ENCODE measurements at regions not wholly inside any gene's neighbourhood (a gene's known extent, or its start where the extent isn't known, plus 50 kb on each side); places are given as distances from the start of the nearest gene placed in this dataset.

DNA sequence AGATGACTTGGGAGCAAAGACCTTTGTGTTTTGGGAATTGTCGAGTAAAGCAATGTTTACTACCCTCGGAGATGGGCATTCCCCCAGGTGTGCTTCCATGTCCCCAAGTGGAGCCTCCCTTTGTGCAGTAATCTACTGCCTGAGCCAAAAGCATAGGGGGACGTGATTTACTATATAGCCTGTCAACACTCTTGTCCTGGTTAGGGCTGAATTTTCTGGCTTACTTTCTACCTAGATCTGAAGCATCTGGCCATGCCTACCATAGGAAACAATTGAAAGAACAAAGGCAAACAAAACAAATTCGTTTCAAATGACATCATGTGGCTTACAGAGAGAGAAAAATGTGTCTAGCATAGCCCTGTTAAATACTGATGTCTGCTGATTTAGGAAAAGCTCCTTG lies 350.6 kb downstream of the SAMD5 start:
- Mint-ChIP-seq H3K27ac (no peak overlapping the region), H3K27me3 (ENCODE audit: low read depth in 3 of 3) (peaks cover 0 to 2% (median 0%) of the 10 kb centered on the region in 3 donors), H3K36me3 (no peaks in the 10 kb centered on the region), H3K4me1 (no peaks in the 10 kb centered on the region), H3K9me3 (peaks cover 0 to 6% (median 3%) of the 10 kb centered on the region in 6 donors), H3K4me3 (no peak overlapping the region)
- DNase-seq, result no peak

DNA sequence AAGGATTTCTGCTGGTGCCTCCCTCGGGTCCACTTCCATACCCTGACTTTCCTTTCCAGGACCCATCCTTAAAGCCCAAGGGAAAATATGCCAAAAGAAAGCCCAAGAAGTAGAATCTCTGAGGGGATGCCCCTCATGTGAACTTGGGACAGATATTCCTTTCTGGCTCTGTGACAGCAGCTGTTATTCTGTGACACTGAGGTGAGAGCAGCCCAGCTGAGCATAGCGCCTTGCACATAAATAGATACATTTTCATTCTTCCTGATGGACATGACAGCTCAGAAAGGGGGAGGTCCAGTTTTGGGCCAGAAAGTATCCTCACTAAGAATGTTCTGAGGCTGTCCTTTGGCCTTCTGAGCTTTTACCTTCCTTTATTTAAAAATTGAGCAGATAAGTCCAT lies 353.2 kb downstream of the SAMD5 start:
- no peak for DNase-seq
- Mint-ChIP-seq H3K4me1 (no peaks in the 10 kb centered on the region), H3K4me3 (no peak overlapping the region), H3K27ac (no peak overlapping the region), H3K36me3 (no peaks in the 10 kb centered on the region), H3K9me3 (peaks cover 0 to 8% (median 5%) of the 10 kb centered on the region in 6 donors), H3K27me3 (ENCODE audit: low read depth in 3 of 3) (peaks cover 0 to 2% (median 0%) of the 10 kb centered on the region in 3 donors)

DNA sequence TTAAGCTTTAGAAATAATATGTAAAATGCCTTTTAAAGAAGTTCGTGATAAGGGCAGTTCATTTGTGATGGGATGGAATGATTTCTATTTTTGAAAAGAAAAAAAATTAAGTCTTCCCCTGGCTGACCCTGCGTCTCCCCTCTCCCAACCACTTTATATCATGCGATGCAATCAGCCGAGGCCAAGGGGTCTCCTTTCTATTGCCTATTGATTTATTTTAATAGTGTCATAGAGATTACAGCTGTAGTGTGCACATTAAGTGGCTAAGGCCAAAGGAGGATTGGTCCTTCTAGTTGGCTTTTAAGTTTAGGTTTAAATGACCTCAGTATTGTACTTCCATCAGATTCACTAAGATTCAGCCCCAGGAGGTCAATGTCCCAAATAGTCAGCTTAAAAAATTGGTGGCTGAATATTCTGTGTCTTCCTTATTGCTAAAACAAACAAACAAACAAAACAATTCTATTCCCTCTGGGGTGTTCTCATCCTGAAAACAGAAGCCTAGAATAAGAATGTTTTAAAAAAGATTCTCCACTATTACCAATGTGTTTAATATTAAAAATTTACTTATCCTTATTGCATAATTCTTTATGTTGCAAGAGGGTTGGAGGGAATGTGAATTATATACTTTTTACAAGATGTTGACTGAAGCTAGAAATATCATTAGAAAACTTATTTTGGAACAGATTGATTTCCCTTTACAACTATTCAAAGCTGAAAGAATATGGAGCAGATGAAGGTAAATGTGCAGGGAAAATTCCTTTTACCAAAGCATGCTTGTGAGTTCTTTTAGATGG lies 359.1 kb downstream of the SAMD5 start:
- no peak for DNase-seq
- H3K36me3 Mint-ChIP-seq, result no peaks in the 10 kb centered on the region
- no peak overlapping the region for H3K4me3 Mint-ChIP-seq
- no peak overlapping the region for H3K27ac Mint-ChIP-seq
- H3K9me3 Mint-ChIP-seq, result peaks cover 0 to 9% (median 2%) of the 10 kb centered on the region in 6 donors
- H3K4me1 Mint-ChIP-seq, result no peaks in the 10 kb centered on the region
- H3K27me3 Mint-ChIP-seq (ENCODE audit: low read depth in 3 of 3), result no peaks in the 10 kb centered on the region

DNA sequence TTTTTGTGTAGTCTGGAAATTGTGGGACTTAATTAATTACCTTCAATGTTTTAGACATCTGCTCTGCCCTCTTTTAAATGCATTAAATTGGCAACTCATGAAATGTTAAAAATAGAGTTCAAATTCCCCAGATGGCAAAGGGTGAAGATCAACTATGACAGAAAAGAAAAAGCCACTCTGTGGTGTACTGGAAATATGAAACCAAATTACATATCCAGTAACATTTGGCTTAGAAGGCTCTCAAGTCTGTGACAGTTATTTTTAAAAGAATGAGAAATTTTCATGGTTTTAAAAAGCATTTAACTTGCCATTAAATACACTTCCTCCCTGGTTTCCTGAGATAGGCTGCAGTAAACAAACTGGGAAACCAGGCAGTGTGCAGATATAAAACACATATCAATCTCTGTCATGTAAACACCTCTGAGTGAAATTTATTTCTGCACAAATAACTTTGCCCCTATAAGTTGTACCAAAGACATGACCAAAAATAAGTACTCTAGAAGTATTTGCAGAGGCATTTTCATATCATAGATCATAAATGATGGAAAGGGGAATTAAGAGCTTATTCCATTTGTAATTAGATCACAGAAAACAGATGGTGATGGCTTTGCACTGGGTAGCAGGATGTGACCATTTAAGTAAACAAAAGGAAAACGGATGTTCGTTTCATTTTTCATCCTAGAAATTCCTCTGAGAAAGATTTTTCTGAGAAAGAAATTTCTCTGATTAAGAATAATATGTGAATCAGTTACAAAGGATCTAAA lies 360.1 kb downstream of the SAMD5 start:
- Mint-ChIP-seq H3K4me1 (no peaks in the 10 kb centered on the region), H3K27ac (no peak overlapping the region), H3K4me3 (no peak overlapping the region), H3K36me3 (no peaks in the 10 kb centered on the region), H3K27me3 (ENCODE audit: low read depth in 3 of 3) (no peaks in the 10 kb centered on the region), H3K9me3 (peaks cover 0 to 9% (median under 1%) of the 10 kb centered on the region in 6 donors)
- DNase-seq, result no peak

DNA sequence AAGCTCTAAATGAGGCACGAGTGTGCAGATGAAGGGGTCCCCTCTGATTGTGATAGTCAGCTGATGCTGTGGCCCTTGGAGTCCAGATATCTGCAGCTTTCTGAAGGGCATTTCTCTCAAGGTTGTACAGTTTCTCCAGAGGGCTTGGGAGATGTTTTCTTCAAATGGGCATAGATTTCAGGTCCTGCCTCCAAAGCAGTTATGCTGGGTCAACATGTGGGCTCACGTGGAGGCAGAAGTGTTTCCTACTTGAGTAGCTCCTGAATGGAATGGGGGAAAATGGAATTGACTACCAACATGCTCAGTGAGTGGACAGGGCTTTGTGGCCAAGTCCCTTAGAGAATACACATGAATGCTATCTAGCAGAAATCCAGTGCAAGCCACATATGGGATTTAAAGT lies 360.7 kb downstream of the SAMD5 start:
- Mint-ChIP-seq H3K4me3 (no peak overlapping the region), H3K36me3 (no peaks in the 10 kb centered on the region), H3K9me3 (peaks cover 0 to 9% (median 2%) of the 10 kb centered on the region in 6 donors), H3K4me1 (no peaks in the 10 kb centered on the region), H3K27ac (no peak overlapping the region), H3K27me3 (ENCODE audit: low read depth in 3 of 3) (no peaks in the 10 kb centered on the region)
- no peak for DNase-seq

DNA sequence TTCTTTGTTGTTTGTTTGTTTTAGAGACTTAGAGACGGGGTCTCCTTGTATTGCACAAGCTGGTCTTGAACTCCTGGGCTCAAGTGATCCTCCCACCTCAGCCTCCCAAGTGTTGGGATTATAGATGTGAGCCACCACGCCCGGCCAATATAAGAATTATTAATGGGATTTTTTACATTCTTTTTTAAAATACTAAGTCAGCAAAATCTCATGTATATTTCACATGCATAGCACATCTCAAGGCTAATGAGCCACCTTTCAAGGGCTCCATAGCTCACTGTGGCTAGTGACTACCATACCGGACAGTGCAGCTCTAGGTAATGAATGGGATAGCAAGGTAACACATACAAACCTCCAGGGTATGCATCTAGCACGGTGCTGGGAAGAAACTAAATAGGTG lies 361.4 kb downstream of the SAMD5 start:
- Mint-ChIP-seq H3K27ac (no peak overlapping the region), H3K27me3 (ENCODE audit: low read depth in 3 of 3) (no peaks in the 10 kb centered on the region), H3K36me3 (no peaks in the 10 kb centered on the region), H3K4me1 (no peaks in the 10 kb centered on the region), H3K4me3 (no peak overlapping the region), H3K9me3 (peaks cover 0 to 9% (median under 1%) of the 10 kb centered on the region in 6 donors)
- no peak for DNase-seq

DNA sequence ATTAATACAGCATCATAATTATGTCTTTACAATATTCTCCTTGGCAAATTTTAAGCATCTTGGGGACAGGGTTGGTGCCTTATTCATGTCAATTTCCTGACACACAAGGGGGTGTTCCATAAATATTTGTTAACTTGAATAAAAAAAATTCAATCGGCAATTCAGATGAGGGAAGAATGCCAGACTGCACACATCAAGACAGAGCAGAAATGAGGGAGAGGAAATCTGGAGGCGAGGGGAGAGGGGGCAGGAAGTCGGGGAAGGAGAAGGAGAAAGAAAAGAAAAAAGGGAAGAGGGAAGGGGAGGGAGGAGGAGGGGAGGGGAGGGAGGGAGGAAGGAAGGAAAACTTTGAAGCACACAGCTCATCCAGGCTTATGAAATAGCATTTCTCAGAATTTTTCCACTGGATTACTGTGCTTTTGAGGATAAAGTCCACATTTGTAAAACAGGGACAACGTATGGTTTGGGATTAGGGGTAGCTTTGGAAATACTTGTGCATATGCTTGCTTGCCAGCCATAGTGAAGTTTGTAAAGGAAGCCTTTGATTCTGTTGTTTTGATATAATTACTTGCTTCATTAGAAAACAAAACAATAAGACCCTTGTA lies 362.1 kb downstream of the SAMD5 start:
- no peaks in the 10 kb centered on the region for H3K27me3 Mint-ChIP-seq (ENCODE audit: low read depth in 3 of 3)
- H3K4me1 Mint-ChIP-seq, result no peaks in the 10 kb centered on the region
- DNase-seq, result no peak
- H3K4me3 Mint-ChIP-seq, result no peak overlapping the region
- H3K27ac Mint-ChIP-seq, result no peak overlapping the region
- no peaks in the 10 kb centered on the region for H3K36me3 Mint-ChIP-seq
- peaks cover 0 to 15% (median 0%) of the 10 kb centered on the region in 6 donors for H3K9me3 Mint-ChIP-seq

DNA sequence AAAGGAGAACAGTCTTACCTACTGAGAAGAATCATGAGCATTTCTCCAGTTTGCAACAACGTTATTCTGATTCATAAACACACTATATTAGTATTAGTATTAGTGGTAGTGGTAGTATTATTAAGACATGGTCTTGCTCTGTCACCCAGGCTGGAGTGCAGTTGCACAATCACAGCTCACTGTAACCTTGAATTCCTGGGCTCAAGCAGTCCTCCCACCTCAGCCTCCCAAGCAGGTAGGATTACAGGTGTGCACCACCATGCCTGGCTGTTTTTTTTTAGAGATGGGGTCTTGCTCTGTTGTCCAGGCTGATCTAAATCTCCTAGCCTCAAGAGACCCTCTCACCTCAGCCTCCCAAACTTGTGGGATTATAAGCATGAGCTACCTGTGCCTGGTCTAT lies 363.5 kb downstream of the SAMD5 start:
- H3K4me1 Mint-ChIP-seq, result no peaks in the 10 kb centered on the region
- no peak overlapping the region for H3K27ac Mint-ChIP-seq
- H3K36me3 Mint-ChIP-seq, result no peaks in the 10 kb centered on the region
- H3K27me3 Mint-ChIP-seq (ENCODE audit: low read depth in 3 of 3), result no peaks in the 10 kb centered on the region
- peaks cover 0 to 15% (median 0%) of the 10 kb centered on the region in 6 donors for H3K9me3 Mint-ChIP-seq
- no peak for DNase-seq
- no peak overlapping the region for H3K4me3 Mint-ChIP-seq

DNA sequence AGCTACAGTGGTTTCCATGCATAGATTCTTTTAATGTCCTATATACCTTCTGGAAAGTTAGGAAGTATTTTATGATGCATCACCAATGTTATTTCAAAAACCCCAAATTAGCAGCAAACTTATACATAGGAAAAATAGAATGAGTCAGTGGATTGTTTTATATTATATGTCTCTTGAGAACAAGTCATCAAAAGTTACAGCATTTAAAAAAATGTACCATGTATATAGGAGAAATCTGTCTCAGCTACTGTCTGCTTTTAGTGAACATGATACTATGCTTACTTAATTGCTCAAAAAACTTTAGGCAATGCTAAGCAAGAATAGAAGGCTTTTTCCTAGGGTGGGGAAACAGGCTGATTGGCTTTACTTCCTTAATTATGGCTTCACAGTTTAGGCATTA lies 365.3 kb downstream of the SAMD5 start:
- DNase-seq, result no peak
- peaks cover 0 to 15% (median 0%) of the 10 kb centered on the region in 6 donors for H3K9me3 Mint-ChIP-seq
- H3K27ac Mint-ChIP-seq, result no peak overlapping the region
- H3K4me3 Mint-ChIP-seq, result no peak overlapping the region
- no peaks in the 10 kb centered on the region for H3K4me1 Mint-ChIP-seq
- H3K36me3 Mint-ChIP-seq, result no peaks in the 10 kb centered on the region
- H3K27me3 Mint-ChIP-seq (ENCODE audit: low read depth in 3 of 3), result no peaks in the 10 kb centered on the region

DNA sequence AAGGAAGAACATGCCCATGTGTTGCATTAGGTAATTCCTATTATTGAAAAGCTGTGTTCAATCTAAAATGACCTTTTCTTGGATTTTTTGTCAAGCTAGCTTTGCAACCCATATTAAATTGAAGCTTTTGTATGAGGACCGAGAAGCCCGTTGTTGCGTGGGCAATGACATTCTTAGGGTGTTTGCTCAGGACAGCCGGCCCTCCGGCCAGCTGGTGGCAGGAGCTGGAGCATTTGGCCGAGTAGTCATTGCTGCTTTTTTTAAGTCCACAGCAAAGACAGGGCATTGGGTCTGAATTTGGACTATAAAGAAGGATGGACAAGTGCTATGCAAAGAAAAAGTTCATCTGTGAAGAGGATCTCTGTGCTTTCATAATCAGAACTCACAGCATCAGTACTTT lies 365.8 kb downstream of the SAMD5 start:
- Mint-ChIP-seq H3K4me3 (no peak overlapping the region), H3K27ac (no peak overlapping the region), H3K36me3 (no peaks in the 10 kb centered on the region), H3K4me1 (no peaks in the 10 kb centered on the region), H3K9me3 (peaks cover 0 to 15% (median 0%) of the 10 kb centered on the region in 6 donors), H3K27me3 (ENCODE audit: low read depth in 3 of 3) (no peaks in the 10 kb centered on the region)
- no peak for DNase-seq

DNA sequence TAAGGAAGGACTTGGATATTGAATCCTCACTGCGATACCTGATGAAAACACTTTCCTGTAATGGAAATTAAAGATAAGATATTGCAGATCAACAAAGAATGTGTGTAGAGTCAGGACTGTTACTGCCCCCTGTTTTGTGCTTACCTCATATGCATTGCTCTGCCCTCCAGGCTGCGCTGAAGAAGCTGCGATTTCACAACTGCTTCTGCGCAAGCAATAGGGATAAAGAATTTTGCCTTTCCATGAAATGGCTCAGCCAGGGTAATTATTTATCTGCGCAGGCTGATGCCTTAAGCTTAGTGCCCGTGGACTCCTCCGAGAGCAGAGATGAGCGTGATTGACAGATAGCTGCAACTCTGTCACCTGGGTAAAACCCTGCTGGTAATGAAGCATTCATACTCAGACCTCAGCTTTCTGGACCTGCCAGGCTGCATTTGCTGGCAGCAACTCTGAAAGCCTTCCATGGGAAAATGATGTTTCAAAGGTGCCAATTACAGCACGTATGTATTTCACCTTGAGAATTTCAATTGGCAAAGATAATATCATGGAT lies 370.6 kb downstream of the SAMD5 start:
- Mint-ChIP-seq H3K27ac (no peak overlapping the region), H3K36me3 (no peaks in the 10 kb centered on the region), H3K4me1 (no peaks in the 10 kb centered on the region), H3K27me3 (ENCODE audit: low read depth in 3 of 3) (peaks cover 0 to 2% (median 0%) of the 10 kb centered on the region in 3 donors), H3K9me3 (peaks cover 2 to 14% (median 2%) of the 10 kb centered on the region in 6 donors), H3K4me3 (no peak overlapping the region)
- DNase-seq, result no peak

DNA sequence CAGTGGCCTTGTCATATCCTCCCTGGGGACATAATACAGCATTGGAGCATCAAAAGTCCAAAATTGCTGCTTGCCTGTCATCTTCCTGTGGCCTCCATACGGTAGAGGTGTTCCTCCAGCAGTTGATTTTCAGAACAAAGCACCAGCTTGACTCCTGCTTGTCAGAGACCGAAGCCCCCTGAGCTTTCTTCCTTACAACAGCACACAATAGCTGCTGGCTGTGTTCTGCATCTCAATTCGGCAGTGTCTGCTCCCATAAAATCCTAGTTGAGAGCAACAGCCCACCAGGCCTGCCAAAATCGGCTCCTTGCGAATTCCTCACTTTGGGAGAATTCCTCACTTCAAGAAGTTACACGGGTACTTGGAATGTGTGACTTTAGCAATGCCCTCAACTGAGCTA lies 372.9 kb downstream of the SAMD5 start:
- no peaks in the 10 kb centered on the region for H3K4me1 Mint-ChIP-seq
- H3K36me3 Mint-ChIP-seq, result no peaks in the 10 kb centered on the region
- peaks cover 0 to 2% (median 0%) of the 10 kb centered on the region in 3 donors for H3K27me3 Mint-ChIP-seq (ENCODE audit: low read depth in 3 of 3)
- no peak for DNase-seq
- H3K4me3 Mint-ChIP-seq, result no peak overlapping the region
- H3K27ac Mint-ChIP-seq, result no peak overlapping the region
- H3K9me3 Mint-ChIP-seq, result peaks cover 0 to 11% (median 2%) of the 10 kb centered on the region in 6 donors

DNA sequence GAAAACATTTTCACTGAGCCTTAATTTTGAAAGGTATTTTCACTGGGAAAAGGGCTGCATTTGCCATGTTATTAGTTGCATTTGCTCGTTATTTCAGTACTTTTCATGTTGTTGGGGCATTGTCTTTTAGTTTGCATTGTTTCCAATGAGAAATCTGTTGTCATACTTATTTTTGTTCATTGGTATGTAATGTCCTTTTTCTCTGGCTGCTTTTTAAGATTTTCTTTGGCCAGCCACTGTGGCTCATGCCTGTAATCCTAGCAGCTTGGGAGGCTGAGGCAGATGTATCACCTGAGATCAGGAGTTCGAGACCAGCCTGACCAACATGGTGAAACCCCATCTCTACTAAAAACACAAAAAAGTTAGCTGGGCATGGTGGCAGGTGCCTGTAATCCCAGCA lies 379.9 kb downstream of the SAMD5 start:
- peaks cover 0 to 4% (median 0%) of the 10 kb centered on the region in 3 donors for H3K36me3 Mint-ChIP-seq
- no peak for DNase-seq
- no peaks in the 10 kb centered on the region for H3K27me3 Mint-ChIP-seq (ENCODE audit: low read depth in 3 of 3)
- no peaks in the 10 kb centered on the region for H3K4me1 Mint-ChIP-seq
- H3K4me3 Mint-ChIP-seq, result no peak overlapping the region
- peaks cover 2 to 12% (median 7%) of the 10 kb centered on the region in 6 donors for H3K9me3 Mint-ChIP-seq
- no peak overlapping the region for H3K27ac Mint-ChIP-seq

DNA sequence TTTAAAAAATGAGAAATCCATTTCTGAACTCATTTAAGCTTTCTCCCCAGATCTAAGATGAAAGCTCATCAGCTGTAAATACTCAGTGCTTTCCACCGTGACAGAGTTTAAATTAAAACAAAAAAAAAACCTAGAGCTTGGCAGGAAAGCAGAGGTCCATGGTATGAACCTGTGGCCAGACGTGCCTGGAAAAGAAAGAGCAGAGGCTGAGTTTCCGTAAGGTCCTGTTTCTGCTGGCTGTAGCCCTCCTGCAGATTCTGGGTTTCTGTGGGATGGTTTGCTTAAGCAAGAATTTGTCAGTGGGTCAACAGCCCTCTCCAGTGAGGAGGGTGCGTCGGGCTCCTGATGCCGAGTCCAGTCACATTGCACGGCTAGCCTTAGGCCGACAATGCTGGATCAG lies 383.2 kb downstream of the SAMD5 start:
- no peak overlapping the region for H3K27ac Mint-ChIP-seq

More for the DNA sequence above, 383.2 kb downstream of the SAMD5 start:
- H3K4me3 Mint-ChIP-seq, result no peak overlapping the region
- H3K27me3 Mint-ChIP-seq (ENCODE audit: low read depth in 3 of 3), result no peaks in the 10 kb centered on the region
- peaks cover 2 to 26% (median 7%) of the 10 kb centered on the region in 6 donors for H3K9me3 Mint-ChIP-seq
- peaks cover 0 to 4% (median 0%) of the 10 kb centered on the region in 3 donors for H3K36me3 Mint-ChIP-seq
- no peak for DNase-seq
- no peaks in the 10 kb centered on the region for H3K4me1 Mint-ChIP-seq

Data from immature natural killer cell (primary cell).